ENCODE measurements at regions not wholly inside any gene's neighbourhood (a gene's known extent, or its start where the extent isn't known, plus 50 kb on each side); places are given as distances from the start of the nearest gene placed in this dataset.

DNA sequence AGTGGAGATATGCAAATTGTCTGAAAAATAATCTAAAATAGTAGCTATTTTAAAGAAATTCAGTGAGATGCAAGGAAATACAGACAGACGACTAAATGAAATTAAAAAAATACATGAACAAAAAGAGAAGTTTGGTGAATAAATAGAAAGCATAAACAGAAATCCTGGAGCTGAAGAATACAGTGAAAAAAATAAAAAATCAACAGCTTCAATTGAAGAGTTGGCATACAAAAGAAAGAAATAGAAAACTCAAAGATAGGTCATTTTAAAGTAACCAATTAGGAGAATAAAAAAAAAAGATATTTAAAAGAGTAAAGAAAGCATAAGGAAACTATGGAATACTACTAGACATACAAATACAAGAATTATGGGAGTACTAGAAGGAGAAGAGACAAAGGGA lies 2191.5 kb upstream of the PCDH20 start:
- no peak for TF ChIP-seq CTCF (IDR thresholded peaks at IDR 0.05; ENCODE audit: low read length)
- TF ChIP-seq EZH2phosphoT487 (IDR thresholded peaks at IDR 0.05; ENCODE audit: low read length): no peak

All from MM.1S (cell line).